GM10266 (cell line): ENCODE measurements at regions not wholly inside any gene's neighbourhood (a gene's known extent, or its start where the extent isn't known, plus 50 kb on each side); places are given as distances from the start of the nearest gene placed in this dataset.

Source experiments
- DNase-seq: peaks from one replicate; pipeline ENCODE4 v3.0.0; 2012; ENCODE audit errors: extremely low spot score
- CTCF ChIP-seq: IDR thresholded peaks from 2 replicates; pipeline ENCODE4 v1.5.1; 2012; ENCODE audit warnings: mild to moderate bottlenecking, low read depth; ENCODE audit not compliant: control insufficient read depth, insufficient read depth; ENCODE audit errors: missing control alignments

GRCh38 chr21:28826021-28826420 is 166.7 kb downstream of the LTN1 start:
- TF ChIP-seq CTCF, result no peak
- no peak for DNase-seq

- no peak for TF ChIP-seq CTCF
- no peak for DNase-seq
Measured at GRCh38 chr21:28823429-28823828, 169.2 kb downstream of the LTN1 start.

- TF ChIP-seq CTCF, result no peak
- no peak for DNase-seq
Measured at GRCh38 chr21:28822486-28823335, 170.0 kb downstream of the LTN1 start.

- no peak for DNase-seq
- TF ChIP-seq CTCF, result no peak
Measured at GRCh38 chr21:28822123-28822399, 170.6 kb downstream of the LTN1 start.

- DNase-seq, result no peak
- TF ChIP-seq CTCF, result no peak
Measured at GRCh38 chr21:28821276-28822122, 171.2 kb downstream of the LTN1 start.

DNA sequence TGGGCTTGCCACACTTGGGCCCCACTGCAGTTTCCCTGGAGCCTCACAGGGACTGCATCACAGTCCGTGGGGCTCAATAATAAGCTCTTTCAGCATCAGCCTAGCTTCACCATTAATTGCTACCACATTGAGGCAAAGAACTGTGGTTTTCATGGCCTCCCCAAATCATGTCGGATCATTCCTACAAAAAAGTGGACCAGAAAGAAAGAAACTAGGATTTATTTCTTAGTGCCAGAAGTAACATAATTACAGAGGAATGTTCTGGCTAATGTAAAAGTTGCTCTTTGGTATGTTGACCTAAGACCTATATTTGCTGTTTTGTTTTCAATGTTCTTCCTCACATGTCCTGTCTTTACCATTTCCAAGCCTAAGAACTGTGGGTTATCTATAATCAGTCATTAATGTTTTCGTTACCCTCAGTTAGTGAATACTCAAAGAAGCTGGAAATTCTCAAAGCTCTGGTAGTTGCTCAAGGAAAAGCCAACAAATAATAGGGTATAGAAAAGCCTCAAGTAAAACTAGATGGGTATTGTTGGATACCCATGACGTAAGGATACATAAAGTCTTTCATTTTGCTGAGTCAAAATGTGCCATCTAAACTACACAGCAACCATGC is 173.9 kb downstream of the LTN1 start:
- no peak for DNase-seq
- no peak for TF ChIP-seq CTCF
